Prostate gland (tissue), 2 donors: ENCODE measurements at regions not wholly inside any gene's neighbourhood (a gene's known extent, or its start where the extent isn't known, plus 50 kb on each side); places are given as distances from the start of the nearest gene placed in this dataset.
"Not testable (repeated sequence)": the region's sequence is repeated elsewhere in the genome, so short reads cannot be mapped to it uniquely, and the experiment has no call there.

Experiments used
- CTCF ChIP-seq, 4 experiments: fragments of 200-600 bp in 2 of 4; fragments of 450-650 bp in 2 of 4; sonication (generic) in 2 of 4; IDR thresholded peaks; 1 replicate in 3 of 4; 2 replicates in 1 of 4; pipeline ENCODE4 v1.5.1; 2016 to 2019; ENCODE audit warnings: antibody characterized with exemption in 4 of 4, mild to moderate bottlenecking in 2 of 4, moderate library complexity in 2 of 4
- POLR2A ChIP-seq: fragments of 450-650 bp; IDR thresholded peaks from one replicate; pipeline ENCODE4 v1.6.1; 2016; ENCODE audit warnings: antibody characterized with exemption, mild to moderate bottlenecking

- not testable (repeated sequence) for TF ChIP-seq CTCF (IDR thresholded peaks at IDR 0.05); POLR2A
These were observed 1609.3 kb downstream of the SPATA31A7 start for GRCh38 chr9:62798884-62799850.
